ENCODE measurements at regions not wholly inside any gene's neighbourhood (a gene's known extent, or its start where the extent isn't known, plus 50 kb on each side); places are given as distances from the start of the nearest gene placed in this dataset.
A peak's percentile ranks its signal among the peaks of the same experiment; 100 is the strongest.

DNA sequence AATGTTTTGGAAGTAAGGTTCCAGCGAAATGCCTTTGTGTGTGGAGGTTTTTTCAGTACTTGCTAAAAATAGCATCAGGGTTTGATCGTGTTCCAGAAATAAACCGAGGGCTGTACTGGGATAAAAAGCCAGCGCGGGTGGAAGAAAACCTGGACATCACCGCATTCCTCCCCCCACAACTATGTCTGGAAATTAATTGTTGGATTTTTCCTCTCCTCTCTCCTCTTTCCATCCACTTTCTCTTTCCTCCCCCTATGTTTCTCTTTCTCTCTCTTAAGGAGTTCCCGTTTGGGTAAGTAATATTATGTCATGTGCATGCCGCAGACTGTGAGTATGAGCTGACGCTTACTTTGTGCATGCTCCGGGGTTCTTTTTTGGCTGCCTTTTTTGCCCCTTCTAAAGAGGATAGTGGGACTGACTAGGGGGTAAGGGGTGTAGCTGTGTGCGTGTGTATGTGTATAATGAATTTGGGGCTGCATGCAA is 104.2 kb upstream of the HSD17B12 start:
- DNase-seq, result no peak

DNA sequence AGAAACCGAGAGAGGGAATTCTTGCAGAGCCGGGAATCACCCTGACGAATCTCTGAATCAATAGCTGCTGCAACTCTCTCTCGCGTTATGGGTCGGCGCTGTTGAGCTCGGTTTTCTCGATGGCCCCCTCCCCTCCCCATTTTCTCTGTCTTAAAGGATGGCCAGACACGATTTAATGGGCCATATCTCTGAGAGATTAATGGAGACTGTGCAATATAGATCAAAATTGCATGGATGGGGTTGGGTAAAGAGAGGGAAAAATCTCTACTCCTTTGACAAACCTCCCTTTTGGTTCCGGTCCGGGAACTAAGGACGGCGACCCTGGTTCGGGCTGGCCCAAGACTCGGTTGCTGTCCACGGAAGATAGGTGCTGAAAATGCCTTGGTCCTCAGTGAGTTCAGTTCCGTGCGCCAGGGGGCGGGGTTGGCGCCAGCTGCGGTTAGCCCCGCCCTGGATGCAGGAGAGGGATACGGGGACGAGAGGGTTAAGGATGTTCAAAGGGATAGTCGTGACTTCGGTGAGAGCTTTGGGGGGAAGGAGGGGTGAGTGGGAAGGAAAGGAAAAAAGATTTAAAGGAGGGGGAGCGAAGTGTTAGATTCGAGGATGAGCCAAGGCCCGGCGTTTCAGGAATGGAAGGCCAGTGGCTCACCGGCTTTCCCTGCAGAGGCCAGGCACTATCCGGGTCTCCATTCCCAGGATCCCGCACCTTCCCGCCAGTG is 103.6 kb upstream of the HSD17B12 start:
- peak in 1 of 5 experiments; percentile 34 for DNase-seq

DNA sequence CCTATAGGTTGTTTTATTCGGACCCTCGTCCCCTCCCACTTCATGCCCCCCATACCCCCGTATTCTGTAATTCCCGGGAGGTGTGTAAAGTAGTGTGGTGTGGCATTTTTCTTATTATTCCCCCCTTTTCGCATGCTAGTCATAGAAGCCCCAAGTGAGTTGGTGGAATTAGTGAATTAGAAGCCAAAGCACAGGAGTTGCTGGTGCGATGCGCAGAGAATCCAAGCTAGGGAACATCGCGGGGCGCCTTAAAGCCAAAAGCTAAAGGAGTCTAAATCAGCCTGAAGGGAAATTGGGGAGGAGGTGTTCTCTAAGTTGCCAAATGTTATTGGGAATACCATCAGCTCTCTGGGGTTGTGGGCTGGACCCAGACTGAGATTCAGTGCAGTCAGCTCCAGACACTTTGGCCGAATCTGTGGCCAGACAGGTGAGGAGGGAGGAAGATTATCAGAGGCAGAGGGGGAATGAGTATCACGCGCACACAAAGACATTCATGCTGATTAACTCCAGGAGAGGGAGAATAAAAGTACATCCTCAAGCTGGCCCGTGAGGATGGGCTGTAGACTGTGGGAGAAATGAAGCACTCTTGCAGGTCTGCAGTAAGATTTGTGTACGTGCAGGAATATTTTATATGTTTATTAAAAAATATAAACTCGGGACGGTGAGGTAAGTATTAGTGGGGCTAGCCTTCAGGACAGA is 102.8 kb upstream of the HSD17B12 start:
- no peak for DNase-seq

DNA sequence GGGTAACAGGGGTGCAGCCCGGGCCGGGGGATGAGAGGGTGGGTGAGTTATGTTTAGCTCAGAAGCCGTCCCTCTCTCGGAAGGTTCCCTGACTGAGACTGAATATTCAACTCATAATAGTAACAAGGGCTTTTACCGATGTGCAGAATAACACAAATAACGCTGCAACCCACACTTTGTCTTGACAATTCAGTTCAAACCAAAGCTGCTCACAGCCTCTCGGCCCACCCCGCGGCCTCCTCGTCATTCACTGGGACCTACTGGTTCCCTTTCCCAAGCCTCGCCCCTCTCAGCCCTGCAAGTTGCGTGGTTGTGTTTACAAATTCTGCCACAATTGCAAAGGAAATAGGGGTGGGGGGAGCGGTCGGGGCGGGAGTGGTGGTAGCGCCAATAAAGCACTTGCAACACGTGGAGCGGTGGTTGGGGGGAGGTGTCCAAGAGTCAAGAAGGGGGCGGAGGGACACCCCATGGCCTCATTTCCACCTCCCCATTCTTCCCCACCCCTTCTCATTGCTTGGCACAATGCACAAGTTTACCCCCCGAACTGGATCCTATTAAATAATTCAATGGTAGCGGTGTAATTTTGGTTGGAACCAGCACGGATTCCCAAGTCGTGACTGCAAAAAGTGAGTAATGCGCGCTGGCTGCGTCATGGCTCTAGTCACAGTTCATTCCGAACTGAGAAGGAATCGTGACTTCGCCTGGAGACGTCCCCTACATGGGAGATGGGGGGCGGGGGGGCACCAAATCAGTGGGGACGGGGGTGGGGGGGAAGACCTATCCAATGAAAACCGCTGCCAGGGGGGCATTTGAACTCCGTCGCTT is 102.0 kb upstream of the HSD17B12 start:
- no peak for DNase-seq

DNA sequence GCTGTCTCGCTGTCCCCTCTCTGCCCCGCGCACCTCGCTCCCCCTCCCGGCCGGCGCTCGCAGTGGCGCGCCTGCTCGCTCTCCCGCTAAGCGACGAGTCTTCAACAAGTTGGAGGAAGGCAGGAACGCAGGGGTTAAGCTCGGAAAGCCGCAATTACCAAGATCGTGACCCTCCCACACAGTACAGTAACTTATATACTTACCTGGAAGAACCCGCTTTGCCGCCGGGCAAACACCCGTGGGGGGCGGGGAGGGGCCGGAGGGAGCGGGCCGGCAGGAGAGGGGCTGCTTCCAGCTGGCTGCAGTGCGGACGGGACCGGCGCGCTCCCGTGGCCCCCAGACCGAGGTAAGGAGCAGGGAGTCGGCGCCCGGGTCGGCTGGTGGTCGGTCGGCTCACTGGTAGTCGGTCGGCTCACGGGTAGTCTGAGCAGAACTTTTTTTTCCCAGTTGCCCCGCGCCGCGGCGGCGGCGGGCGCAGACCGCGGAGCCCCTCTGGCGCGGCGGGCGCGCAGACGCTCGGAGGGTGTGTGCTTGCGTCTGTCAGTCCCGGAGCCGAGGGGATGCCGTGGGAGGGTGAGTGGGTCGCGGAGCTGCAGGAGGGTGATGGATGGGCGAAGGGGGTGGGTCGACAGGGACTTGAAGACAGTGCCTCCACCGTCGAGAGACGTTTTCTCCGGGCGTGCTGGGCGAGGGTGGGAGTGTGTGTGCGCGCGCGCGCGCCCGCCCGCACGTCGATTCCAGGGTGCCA is 101.2 kb upstream of the HSD17B12 start:
- peak in 2 of 5 experiments; percentile 23 to 60 for DNase-seq

DNA sequence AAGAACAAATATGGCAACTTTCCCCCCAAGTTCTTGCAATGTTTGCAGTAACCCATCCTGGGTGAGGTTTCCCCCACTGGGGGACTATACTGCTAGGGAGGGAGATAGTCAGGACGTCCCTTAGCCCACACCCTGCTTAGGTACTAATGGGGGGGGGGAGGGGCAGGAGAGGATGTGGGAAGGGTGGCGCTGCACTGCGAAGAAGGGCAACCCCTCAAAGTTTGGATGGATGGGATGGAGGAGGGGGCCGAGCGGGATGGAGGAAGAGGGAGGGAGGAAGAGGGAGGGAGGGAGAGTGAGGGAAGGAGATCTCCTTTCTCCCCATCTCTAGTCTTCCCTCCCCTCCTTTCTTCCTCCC is 100.6 kb upstream of the HSD17B12 start:
- DNase-seq, result no peak

DNA sequence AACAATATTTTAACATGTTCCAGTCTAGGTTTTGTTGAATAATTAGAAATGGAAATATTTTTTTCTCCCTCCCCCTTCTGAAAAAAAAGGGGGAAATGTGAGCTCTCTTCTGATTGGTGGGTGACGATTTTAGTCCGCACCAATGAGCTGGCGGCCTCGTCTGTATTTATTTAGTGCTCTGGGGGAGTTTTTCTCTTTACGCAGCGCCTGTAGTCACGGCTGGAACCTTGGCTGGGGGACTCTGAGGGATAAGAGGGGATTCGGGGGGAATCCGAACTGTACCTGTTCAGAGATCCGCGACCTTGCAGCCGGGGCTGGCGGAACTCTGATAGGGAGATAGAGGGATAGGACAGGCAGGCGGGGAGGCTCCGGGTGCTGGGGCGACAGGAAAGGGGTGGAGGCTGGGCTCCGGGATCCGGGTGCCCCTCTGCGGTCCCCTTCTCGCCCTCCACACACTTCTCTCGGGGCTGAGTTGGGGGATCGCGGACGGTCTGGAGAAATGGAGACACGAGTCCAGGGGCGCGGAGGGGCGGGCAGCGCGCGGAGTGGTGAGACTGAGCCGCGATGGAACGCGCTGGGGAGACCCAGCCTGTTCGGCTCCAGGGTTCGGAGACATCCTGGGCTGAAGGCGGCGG is 99.7 kb upstream of the HSD17B12 start:
- no peak for DNase-seq

DNA sequence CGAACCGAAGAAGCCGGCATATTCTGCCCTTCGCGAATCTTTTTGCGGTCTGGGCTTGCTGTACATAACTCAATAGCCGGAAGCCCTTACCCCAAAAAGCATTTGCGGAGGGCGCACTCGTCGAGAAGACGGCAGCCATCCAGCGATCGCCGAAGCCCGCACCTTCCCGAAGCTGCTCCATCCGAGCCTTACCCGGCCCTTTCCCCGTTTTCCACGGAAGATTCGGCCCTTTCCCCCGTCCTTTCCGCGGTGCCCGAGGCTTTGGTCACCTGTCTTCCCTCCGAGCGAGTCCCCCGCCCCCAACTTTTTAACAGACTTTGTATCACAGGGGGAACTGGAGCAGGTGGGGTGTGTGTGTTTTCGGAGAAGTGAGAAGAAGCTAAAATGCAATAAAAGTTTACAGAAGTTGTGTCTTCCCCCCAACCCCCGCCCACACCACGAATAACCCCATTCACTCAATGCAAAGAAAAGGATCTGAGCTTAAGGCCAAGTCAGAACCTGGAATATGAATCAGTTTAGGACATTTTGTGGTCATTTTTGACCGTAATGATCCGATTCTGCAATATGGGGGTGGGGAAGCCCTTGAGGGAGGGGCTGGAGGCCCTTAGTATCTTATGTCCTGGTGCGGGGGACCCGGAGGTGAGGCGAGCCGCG is 99.0 kb upstream of the HSD17B12 start:
- no peak for DNase-seq

DNA sequence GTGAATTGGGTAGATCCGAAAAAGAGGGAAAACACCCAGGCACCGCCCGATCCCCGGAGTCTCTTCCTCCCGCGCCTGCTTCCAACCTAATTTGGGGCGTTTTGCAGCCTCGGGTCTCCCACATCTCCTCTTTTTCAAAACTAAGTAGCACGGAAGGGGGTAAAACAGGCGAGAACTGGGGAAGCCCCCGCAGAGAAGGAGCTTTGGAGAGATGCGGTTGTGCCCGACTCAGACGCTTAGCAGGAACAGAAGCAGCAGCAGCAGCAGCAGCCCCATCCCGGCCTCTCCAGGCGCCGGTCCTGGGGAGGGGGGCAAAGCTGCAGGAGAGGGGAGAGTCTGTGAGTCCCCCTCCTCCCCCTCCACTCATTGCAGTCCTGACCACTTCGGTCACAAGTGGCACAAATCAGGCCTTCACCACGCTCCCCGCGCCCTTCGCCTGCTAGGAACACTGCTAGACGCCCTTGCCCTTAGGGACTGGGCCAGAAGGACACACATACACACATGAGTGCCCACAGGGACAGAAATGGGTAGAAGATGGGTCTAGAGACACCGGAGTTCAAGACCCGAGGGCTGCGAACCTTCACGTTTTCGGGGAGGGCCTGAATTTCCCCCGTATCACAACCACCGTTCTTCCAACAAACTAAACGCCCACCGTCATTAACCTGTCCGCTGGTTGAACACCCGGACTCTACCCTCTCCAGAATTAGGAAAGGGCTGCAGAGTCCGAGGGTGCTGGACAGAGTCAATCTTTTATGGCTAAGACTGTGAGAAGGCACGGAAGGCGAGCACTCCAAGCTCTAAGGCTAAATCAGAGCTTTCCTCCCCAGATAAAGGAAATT is 98.3 kb upstream of the HSD17B12 start:
- no peak for DNase-seq

DNA sequence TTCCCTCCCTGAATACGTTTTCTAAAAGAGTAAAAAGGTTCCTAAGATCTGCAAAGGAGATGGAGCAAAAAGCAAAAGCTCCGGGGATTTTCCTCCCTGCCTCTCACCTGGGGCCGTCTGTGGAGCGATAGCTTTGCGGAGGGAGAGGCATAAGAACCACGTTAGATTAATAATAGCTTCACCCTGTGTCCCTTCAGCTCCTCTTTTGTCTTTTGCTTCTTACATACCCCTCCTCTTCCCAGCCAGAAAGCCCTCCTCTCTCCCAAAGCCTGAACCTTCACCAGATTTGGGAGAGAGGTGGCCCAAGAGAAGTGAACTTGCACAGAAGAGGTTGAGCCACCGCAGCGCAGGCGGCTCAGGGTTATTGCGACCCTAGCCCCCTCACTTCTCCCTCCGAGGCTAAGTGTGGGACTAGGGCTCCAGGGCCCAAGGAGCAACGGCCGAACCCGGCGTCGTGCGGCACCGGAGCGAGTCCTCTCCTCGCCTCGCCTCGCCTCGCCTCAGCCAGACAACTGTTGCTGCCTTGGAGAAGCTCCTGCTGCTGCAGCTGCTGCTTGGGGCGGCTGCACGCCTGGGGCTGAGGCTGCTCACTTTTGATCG is 97.6 kb upstream of the HSD17B12 start:
- DNase-seq, result no peak

DNA sequence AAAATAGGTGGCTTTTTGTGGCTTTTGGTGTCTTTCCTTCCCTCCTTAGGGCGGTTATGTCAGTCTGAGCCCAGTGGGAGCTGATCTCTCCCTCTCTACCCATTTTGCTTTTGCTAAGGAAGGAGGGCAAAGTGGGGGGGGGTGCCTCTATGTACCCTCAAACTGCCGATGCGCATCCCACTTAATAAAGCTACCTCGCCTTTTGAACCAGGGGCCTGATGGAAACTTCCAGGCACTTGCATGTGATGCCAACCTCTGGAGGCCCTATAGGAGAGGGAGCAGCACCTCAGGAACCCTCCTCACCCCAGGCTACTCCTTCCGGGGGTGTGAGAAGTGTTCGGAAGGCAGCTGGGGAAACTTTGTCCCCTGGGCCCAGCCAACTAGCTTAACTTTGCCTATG is 97.0 kb upstream of the HSD17B12 start:
- no peak for DNase-seq

DNA sequence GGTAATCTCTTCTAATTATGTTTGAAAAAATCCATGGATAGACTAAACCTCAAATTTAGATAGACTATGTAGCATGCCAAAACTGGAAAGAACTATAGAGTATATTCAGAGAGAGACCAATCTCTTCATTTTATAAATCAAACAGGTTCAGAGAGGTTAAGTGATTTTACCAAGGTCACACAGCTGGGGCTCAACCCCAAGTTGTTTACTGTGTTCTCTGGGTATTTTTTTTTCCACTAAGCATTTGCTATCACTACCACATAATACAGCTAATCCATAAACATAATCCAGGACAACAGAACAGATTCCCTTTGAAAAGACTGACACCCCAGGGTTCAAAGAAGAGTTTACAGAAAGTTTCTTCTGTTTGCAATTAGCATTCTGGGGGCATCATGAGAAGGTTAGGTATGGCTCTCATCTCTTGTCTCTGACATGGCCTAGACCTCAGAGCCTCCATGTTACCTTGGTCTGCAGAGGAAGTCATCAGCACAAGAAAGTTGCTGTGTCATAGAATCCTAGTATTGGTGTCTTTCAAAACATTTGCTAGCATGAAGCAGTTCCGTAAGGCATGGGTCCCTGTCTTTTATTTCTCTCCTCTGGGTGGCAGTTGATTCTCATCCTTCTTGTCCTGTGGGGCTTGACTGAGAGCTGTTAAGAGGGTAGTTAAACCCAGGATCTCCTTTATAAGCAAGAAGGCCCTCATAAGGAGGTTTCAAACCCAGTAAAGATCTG is 94.5 kb upstream of the HSD17B12 start:
- no peak for DNase-seq

DNA sequence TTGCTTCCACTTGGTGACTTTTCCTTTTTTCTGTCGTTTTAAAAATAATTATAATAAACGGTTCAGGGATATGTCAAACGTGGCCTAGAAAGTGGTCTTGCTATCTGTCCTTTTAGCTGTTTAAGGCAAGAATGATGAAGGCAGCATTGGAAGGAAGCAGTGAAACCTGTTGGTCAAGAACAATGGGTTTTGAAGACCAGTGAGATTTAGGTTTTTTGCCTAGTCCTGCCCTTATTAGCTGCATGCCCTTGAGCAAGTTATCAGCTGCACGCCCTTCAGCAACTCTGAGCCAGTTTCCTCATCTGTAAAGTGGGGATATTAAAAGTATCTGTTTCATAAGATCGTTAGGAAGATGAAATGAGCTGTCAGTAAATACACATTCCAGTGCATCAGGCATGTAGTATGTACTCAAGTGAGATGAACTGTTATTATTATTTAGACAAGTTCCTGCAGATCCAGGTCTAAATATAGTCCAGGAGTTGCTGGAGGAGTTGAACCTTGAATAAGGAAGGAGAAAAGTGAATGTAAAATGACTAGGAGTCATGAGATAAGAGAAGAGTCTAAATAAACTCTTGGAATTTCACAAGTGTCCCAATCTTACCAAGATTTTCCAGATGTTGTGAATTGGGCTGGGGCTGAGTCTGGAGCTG is 90.8 kb upstream of the HSD17B12 start:
- DNase-seq, result no peak

DNA sequence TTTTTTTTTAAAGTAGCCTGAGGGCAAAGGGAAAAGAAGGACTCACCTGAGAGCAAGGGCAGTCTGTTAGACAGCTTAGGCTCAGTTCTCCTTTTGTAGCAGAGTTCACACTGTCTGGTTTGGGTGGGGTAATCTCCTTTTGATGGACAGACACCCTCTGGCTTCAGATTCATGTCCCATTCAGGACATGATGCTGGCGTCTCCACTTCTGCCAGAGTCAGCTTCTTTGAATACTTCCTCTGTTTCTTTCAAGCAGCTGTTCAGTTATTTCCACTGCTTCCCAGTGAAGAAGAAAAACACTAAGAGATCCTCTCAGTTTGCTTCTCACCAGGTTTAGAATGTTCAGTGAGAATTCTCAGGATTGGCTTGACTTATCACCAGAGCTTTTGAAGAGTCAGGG is 79.0 kb upstream of the HSD17B12 start:
- DNase-seq, result no peak

DNA sequence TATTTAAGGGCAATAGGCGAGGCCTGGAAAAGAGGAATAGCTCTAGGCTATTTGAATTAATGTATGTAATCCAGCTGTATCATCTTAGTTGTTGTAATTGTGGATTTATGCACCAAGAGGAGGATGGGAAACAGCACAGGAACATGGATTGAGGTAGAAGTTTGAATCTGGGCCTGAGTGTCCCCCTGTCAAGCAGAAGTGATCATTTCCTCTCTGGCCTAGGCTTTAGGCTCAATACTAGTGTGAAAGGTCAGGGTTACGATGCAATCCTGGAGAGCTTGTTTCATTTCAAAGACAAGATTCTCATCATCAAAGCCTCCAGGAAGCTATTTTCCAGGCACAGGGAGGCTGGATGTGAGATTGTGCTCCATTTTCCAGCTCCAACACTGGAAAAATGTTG is 77.9 kb upstream of the HSD17B12 start:
- no peak for DNase-seq

DNA sequence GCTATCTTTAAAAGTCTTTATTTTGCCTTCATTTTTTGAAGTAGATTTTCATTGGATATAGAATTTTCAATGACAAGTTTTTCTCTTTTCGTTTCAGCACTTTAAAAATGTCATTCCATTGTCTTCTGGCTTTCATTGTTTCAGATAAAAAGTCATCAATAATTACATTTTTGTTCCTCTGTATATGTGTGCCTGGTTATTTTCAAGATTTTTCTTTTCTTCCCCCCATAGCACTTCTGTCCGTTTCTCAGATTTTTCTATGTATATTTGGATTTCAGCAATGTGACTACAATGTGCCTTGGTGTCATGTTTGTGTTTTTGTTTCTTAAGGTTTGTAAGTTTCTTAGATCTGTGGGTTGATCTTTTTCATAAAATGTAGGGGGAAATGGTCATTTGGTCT is 66.3 kb upstream of the HSD17B12 start:
- no peak for DNase-seq

DNA sequence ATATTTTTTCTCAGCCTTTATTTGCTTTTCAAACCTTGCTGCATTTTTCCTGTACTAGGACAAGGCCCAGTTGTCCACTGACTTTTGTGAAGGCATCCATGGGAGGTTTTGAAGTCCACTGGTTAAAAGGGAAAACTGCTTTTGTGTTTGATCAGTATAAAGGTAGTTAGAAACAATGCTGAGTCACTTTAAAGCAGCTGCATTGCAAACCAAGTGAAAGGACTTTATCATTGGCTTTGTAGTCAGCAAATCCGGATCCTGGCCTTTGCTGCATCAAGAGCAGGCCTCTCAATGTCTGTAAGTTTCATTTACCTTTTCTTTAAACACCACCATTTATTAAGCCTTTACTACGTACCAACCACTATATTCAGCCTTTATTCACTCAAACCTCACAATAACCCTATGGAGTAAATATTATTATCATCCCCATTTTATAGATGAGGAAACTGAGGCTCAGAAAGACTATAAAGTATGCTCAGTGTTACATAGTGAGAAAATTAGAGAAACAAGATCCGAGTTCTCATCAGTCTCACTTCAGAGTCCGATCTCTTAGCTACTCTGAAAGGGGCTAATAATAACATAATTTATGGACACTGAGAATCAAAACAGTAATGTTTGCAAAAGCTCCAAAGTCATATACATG is 60.6 kb upstream of the HSD17B12 start:
- no peak for DNase-seq

DNA sequence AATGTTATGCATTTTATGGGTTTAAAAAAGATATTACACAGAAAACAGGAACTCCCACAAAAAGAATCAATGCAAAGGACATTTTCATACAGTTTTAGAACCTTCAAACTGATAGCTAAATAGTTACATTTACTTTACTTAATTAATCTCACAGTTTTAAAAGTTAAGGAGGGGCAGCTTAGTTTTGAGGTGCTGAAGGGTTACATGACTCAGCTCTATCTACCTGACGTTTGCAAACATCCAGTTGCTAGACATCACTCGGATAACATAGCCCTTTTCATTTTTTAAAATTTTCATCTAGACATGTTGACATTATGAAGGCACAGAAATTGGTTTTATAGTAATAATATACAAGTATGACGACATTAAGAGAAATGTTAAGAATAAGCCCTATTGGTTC is 53.7 kb upstream of the HSD17B12 start:
- no peak for DNase-seq

Data from T-helper 2 cell (primary cell).